K562 (cell line): ENCODE measurements at regions not wholly inside any gene's neighbourhood (a gene's known extent, or its start where the extent isn't known, plus 50 kb on each side); places are given as distances from the start of the nearest gene placed in this dataset.

Source experiments
- KDM1A ChIP-seq, 2 experiments: fragments of 450-650 bp; IDR thresholded peaks; 2 replicates each; pipeline ENCODE4 v1.6.1; 2016; ENCODE audit warnings: mild to moderate bottlenecking in 2 of 2
- LCOR ChIP-seq: sonication (generic); formaldehyde crosslinking; IDR thresholded peaks from 2 replicates; pipeline ENCODE4 v1.8.0; 2022; ENCODE audit warnings: mild to moderate bottlenecking, missing genetic modification reagents
- NEUROD1 ChIP-seq: fragments of 150-350 bp; IDR thresholded peaks from 2 replicates; pipeline ENCODE4 v1.6.1; 2014; ENCODE audit warnings: borderline replicate concordance, low read length, low read depth; ENCODE audit not compliant: partially characterized antibody
- NRF1 ChIP-seq, 2 experiments: fragments of 450-650 bp; IDR thresholded peaks in 1 of 2; conservative IDR thresholded peaks in 1 of 2; 2 replicates each; pipeline ENCODE4 v1.6.1; 2014; ENCODE audit warnings: mild to moderate bottlenecking in 2 of 2
- PTRF ChIP-seq: fragments of 450-650 bp; IDR thresholded peaks from 2 replicates; pipeline ENCODE4 v1.6.1; 2016; ENCODE audit warnings: mild to moderate bottlenecking, missing genetic modification characterization, missing compliant biosample characterization
- RAD21 ChIP-seq, 2 experiments: fragments of 250-450 bp in 1 of 2; fragments of 450-650 bp in 1 of 2; sonication (Bioruptor Pico) in 1 of 2; formaldehyde crosslinking in 1 of 2; IDR thresholded peaks in 1 of 2; conservative IDR thresholded peaks in 1 of 2; 2 replicates each; pipeline versions ENCODE4 v1.4.0 to v1.8.0; 2020 to 2022; ENCODE audit warnings: mild to moderate bottlenecking in 2 of 2, moderate library complexity in 1 of 2
- TCF7 ChIP-seq: sonication (generic); IDR thresholded peaks from 2 replicates; pipeline ENCODE4 v1.6.1; 2016; ENCODE audit warnings: antibody characterized with exemption, borderline replicate concordance
- TCFL5 ChIP-seq: fragments of 250-450 bp; sonication (Bioruptor Pico); conservative IDR thresholded peaks from 2 replicates; pipeline ENCODE4 v1.6.1; 2021; ENCODE audit warnings: mild to moderate bottlenecking, moderate library complexity, matching md5 sums
- TEAD4 ChIP-seq, 2 experiments: sonication (generic) in 1 of 2; formaldehyde crosslinking in 1 of 2; IDR thresholded peaks; 2 replicates each; pipeline versions ENCODE4 v1.6.1 to v1.8.0; 2012 to 2022; ENCODE audit warnings: borderline replicate concordance in 1 of 2, inconsistent platforms in 1 of 2, low read length in 1 of 2, mild to moderate bottlenecking in 1 of 2, missing genetic modification reagents in 1 of 2
- ZFP1 ChIP-seq: fragments of 450-650 bp; formaldehyde crosslinking; IDR thresholded peaks from 2 replicates; pipeline ENCODE4 v1.4.0; 2020; ENCODE audit warnings: mild to moderate bottlenecking, mixed read lengths
- ZFPM2 ChIP-seq: fragments of 250-450 bp; sonication (Bioruptor Pico); IDR thresholded peaks from 2 replicates; pipeline ENCODE4 v1.5.1; 2022; ENCODE audit warnings: mild to moderate bottlenecking
- ZNF175 ChIP-seq: fragments of 200-800 bp; sonication (Bioruptor generic); IDR thresholded peaks from 2 replicates; pipeline ENCODE4 v1.6.1; 2016; ENCODE audit warnings: low read depth, mild to moderate bottlenecking, missing genetic modification characterization, missing compliant biosample characterization
- ZNF778 ChIP-seq: fragments of 450-650 bp; formaldehyde crosslinking; IDR thresholded peaks from 2 replicates; pipeline ENCODE4 v1.4.0; 2020; ENCODE audit warnings: mild to moderate bottlenecking, moderate library complexity
- TF ChIP-seq, protein P1 (sequence below): fragments of 150-350 bp; conservative IDR thresholded peaks from 2 replicates; pipeline ENCODE4 v1.6.1; 2014; ENCODE audit warnings: low read length
- TF ChIP-seq, protein P2 (sequence below): fragments of 250-450 bp; sonication (Bioruptor Pico); IDR thresholded peaks from 2 replicates; pipeline ENCODE4 v1.5.0; 2022; ENCODE audit warnings: mild to moderate bottlenecking
- TF ChIP-seq, protein P3 (sequence below): sonication (generic); formaldehyde crosslinking; IDR thresholded peaks from 2 replicates; pipeline ENCODE4 v1.8.0; 2023; ENCODE audit warnings: missing genetic modification reagents, mild to moderate bottlenecking, borderline replicate concordance
- TF ChIP-seq, protein P4 (sequence below): IDR thresholded peaks from 2 replicates; pipeline ENCODE4 v1.6.1; 2011; ENCODE audit not compliant: insufficient read length; ENCODE audit errors: extremely low read depth

DNA sequence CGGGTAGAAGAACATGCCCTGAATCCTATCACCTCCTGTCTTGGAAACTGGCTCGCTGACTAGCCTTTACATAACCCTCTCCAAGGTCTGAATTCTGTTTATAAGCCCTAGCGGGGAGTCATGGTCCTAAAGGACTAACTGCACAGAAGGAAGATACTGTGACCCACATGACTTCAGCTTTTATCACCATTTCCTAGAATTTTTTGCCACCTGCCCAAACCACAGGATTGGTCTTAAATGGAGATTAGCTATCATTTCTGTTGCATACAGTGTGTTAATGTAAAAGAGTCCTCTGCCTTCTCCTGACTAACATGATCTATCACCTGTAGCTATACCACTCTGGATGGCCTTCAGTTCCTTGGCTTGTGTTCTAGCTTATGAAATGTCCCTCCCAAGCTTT, 319.2 kb downstream of the DUSP6 start (continued):
- TF ChIP-seq TEAD4 (IDR thresholded peaks at IDR 0.05; ENCODE audit: low read length) (peak; percentile 22; the same call in 1 of the 2 replicates), TEAD4 (CRISPR knock-in tag; IDR thresholded peaks at IDR 0.05; ENCODE audit: borderline replicate concordance) (no peak), TCFL5 (peak; percentile 5; the same call in 1 of the 2 replicates), ZFPM2 (CRISPR knock-in tag) (no peak), TCF7 (no peak), NRF1 (conservative IDR thresholded peaks at IDR 0.05 in 1 of 2, IDR thresholded peaks at IDR 0.05 in 1 of 2) (no peak), RAD21 (CRISPR knock-in tag; conservative IDR thresholded peaks at IDR 0.05 in 1 of 2, IDR thresholded peaks at IDR 0.05 in 1 of 2) (peak in 1 of 2 experiments; percentile 5; a peak in 1 of 4 replicates), NEUROD1 (no peak), ZNF175 (CRISPR knock-in tag) (0 out of 2 replicates have a peak, but pooled peaks have one; percentile 24), LCOR (peak; percentile 85), ZFP1 (CRISPR knock-in tag) (no peak), PTRF (tag) (no peak), ZNF778 (CRISPR knock-in tag) (no peak), KDM1A (IDR thresholded peaks at IDR 0.05) (no peak)
- TF ChIP-seq, protein P1, sequence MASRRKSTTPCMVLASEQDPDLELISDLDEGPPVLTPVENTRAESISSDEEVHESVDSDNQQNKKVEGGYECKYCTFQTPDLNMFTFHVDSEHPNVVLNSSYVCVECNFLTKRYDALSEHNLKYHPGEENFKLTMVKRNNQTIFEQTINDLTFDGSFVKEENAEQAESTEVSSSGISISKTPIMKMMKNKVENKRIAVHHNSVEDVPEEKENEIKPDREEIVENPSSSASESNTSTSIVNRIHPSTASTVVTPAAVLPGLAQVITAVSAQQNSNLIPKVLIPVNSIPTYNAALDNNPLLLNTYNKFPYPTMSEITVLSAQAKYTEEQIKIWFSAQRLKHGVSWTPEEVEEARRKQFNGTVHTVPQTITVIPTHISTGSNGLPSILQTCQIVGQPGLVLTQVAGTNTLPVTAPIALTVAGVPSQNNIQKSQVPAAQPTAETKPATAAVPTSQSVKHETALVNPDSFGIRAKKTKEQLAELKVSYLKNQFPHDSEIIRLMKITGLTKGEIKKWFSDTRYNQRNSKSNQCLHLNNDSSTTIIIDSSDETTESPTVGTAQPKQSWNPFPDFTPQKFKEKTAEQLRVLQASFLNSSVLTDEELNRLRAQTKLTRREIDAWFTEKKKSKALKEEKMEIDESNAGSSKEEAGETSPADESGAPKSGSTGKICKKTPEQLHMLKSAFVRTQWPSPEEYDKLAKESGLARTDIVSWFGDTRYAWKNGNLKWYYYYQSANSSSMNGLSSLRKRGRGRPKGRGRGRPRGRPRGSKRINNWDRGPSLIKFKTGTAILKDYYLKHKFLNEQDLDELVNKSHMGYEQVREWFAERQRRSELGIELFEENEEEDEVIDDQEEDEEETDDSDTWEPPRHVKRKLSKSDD = no peak
- TF ChIP-seq, protein P2, sequence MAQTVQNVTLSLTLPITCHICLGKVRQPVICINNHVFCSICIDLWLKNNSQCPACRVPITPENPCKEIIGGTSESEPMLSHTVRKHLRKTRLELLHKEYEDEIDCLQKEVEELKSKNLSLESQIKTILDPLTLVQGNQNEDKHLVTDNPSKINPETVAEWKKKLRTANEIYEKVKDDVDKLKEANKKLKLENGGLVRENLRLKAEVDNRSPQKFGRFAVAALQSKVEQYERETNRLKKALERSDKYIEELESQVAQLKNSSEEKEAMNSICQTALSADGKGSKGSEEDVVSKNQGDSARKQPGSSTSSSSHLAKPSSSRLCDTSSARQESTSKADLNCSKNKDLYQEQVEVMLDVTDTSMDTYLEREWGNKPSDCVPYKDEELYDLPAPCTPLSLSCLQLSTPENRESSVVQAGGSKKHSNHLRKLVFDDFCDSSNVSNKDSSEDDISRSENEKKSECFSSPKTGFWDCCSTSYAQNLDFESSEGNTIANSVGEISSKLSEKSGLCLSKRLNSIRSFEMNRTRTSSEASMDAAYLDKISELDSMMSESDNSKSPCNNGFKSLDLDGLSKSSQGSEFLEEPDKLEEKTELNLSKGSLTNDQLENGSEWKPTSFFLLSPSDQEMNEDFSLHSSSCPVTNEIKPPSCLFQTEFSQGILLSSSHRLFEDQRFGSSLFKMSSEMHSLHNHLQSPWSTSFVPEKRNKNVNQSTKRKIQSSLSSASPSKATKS (CRISPR knock-in tag) = no peak
- TF ChIP-seq, protein P3, sequence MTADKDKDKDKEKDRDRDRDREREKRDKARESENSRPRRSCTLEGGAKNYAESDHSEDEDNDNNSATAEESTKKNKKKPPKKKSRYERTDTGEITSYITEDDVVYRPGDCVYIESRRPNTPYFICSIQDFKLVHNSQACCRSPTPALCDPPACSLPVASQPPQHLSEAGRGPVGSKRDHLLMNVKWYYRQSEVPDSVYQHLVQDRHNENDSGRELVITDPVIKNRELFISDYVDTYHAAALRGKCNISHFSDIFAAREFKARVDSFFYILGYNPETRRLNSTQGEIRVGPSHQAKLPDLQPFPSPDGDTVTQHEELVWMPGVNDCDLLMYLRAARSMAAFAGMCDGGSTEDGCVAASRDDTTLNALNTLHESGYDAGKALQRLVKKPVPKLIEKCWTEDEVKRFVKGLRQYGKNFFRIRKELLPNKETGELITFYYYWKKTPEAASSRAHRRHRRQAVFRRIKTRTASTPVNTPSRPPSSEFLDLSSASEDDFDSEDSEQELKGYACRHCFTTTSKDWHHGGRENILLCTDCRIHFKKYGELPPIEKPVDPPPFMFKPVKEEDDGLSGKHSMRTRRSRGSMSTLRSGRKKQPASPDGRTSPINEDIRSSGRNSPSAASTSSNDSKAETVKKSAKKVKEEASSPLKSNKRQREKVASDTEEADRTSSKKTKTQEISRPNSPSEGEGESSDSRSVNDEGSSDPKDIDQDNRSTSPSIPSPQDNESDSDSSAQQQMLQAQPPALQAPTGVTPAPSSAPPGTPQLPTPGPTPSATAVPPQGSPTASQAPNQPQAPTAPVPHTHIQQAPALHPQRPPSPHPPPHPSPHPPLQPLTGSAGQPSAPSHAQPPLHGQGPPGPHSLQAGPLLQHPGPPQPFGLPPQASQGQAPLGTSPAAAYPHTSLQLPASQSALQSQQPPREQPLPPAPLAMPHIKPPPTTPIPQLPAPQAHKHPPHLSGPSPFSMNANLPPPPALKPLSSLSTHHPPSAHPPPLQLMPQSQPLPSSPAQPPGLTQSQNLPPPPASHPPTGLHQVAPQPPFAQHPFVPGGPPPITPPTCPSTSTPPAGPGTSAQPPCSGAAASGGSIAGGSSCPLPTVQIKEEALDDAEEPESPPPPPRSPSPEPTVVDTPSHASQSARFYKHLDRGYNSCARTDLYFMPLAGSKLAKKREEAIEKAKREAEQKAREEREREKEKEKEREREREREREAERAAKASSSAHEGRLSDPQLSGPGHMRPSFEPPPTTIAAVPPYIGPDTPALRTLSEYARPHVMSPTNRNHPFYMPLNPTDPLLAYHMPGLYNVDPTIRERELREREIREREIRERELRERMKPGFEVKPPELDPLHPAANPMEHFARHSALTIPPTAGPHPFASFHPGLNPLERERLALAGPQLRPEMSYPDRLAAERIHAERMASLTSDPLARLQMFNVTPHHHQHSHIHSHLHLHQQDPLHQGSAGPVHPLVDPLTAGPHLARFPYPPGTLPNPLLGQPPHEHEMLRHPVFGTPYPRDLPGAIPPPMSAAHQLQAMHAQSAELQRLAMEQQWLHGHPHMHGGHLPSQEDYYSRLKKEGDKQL (CRISPR knock-in tag) = no peak
- TF ChIP-seq, protein P4, sequence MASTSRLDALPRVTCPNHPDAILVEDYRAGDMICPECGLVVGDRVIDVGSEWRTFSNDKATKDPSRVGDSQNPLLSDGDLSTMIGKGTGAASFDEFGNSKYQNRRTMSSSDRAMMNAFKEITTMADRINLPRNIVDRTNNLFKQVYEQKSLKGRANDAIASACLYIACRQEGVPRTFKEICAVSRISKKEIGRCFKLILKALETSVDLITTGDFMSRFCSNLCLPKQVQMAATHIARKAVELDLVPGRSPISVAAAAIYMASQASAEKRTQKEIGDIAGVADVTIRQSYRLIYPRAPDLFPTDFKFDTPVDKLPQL = no peak
